ENCODE measurements at regions not wholly inside any gene's neighbourhood (a gene's known extent, or its start where the extent isn't known, plus 50 kb on each side); places are given as distances from the start of the nearest gene placed in this dataset.
"Not testable (repeated sequence)": the region's sequence is repeated elsewhere in the genome, so short reads cannot be mapped to it uniquely, and the experiment has no call there.

GRCh38 chr15:30030345-30030744 lies 52.4 kb upstream of the GOLGA8J start:
- DNase-seq: no peak

DNA sequence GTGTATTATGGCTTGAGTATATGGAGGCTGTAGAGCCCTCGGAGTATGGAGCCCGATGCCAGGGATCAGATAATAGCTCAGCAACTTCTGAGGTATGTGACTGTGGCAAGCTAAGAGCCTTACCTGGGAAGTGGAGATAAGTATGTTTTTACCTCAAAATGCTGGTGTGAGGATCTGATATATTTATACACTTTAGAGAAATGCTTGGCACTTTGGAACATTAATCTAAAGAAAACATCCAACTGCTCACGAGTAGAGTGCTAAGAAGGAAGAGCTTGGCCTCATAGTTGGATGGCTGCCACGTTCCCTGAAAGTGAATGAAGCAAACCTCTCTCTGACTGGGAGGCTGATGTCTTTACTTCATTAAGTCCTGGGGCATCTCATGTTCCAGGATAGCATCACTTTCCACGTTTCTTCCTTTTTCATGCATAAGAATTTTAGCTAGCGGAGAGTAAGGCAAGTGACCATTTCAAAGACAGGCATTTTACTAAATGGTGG lies 58.9 kb upstream of the GOLGA8J start:
- DNase-seq: no peak

DNA sequence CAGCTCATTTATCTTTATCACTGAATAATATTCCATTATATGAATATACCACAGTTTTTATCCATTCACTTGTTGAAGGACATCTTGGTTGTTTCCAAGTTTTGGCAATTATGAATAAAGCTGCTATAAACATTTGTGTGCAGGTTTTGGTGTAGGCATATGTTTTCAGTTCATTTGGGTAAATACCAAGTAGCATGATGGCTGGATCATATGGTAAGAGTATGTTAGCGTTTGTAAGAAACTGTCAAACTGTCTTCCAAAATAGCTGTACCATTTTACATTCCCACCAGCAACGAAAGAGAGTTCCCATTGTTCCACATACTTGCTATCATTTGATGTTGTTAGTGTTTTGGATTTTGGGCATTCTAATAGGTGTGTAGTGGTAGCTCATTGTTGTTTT lies 72.0 kb upstream of the GOLGA8J start:
- DNase-seq: no peak

DNA sequence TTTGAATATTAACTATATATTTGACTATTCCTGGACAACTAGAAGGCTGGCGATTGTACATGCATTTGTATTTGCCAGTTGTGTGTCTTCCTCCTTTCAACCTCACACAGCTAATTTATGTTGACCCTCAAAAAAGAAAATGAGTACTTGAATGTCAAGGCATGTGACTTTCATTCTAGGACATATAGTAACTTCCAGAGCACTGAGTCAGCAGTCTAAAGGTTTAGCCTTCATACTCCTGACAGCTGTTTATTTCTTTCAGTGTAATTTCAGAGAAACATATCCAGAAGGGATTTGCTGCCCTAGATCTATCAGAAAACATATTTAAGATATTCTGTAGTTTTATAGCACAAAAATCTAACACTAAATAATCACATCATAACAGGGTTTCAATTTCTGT lies 74.6 kb upstream of the GOLGA8J start:
- DNase-seq: no peak

DNA sequence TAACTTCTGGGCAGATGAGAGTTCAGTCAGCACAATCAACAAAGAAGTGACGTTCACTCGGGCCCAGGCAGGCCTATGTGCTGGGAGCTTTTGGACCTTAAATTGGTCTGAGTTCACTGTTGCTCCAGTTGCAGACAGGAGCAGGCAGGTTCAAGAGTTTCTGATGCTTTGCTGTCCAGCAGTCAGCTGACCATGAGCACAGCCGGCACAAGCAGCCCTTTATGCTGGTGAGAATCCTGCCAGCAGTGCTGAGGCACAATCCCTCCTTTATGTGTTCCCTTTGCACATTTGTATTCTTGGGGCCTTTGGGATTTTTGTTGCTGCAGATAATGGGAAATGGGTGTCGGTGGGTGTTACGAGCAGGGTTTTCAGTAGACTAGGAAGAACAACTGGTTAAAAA lies 81.2 kb upstream of the GOLGA8J start:
- no peak for DNase-seq

- no peak for DNase-seq
These were observed 84.7 kb upstream of the GOLGA8J start for GRCh38 chr15:29998033-29998432.

DNA sequence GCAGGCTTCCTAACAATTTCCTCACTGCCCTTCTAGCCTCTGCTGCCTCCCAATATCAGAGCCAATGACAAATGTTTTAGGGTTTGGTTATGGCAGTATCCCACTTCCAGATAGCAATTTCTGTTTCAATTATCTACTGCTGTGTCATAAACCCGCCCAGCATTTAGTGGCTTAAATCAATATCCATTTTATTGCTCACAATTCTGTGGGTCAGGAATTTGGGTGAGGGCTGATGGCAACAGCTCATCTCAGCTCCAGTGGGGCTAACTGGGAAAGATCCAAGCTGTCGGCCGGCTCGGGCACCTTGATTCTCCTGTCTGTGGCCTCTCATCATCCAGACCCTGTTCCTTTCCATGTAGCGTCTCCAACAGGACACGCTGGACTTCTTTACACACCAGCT lies 85.3 kb upstream of the GOLGA8J start:
- DNase-seq: no peak

- no peak for DNase-seq
These were observed 88.5 kb upstream of the GOLGA8J start for GRCh38 chr15:29994284-29994683.

- DNase-seq: no peak
These were observed 91.8 kb upstream of the GOLGA8J start for GRCh38 chr15:29990954-29991353.

DNA sequence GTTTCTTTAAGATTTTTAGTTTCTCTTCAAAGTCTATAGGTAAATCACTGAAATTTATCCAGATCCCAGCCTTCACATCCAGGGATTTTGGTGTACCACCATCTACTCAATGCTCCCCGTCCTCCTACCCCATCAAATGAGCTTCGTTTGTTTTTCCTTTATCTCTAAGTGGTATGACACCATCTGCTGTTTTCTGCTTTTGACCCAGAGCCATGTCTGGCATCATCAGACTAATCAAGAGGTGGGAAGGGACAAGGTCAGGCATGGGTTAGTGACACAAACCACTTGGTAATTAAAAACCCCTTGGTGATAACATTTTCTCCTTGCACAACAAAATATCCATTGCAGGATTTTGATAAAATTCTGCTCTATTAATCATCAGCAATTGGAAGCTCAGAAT lies 92.7 kb upstream of the GOLGA8J start:
- no peak for DNase-seq

DNA sequence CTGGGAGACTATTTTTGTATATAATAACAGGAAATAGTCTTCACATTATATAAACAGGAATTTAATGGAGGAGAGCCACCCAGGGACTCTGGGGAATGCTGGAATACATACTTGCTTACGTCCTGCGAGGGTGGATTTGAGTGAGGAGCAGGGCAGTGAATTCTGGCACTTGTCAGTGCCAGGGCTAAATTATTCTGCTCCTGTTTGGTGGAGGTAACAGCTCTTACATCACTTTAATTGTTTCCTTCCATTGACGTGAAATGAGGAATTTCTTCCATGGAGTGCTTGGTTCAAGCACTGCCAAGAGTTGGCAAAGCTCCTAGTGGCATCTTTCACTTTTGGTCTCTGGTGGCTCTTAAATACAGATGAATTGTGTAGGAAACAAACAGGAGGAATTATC lies 94.1 kb upstream of the GOLGA8J start:
- DNase-seq: no peak

DNA sequence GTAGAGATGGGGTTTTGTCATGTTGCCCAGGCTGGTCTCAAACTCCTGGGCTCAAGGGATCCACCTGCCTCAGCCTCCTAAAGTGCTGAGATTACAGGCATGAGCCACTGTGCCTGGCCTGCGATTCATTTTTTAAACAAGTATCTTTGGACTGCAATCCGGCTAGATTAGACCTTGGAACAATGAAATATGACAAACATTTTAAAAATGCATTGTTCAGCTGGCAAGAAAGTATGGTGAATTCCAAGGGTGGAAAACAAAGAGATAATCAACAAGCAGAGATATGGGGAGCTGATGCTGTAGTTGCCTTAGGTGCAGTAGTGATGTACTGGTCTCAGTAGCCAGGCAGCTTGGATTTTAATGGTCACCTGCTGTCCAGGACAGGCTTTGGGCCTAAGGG lies 95.8 kb upstream of the GOLGA8J start:
- no peak for DNase-seq

DNA sequence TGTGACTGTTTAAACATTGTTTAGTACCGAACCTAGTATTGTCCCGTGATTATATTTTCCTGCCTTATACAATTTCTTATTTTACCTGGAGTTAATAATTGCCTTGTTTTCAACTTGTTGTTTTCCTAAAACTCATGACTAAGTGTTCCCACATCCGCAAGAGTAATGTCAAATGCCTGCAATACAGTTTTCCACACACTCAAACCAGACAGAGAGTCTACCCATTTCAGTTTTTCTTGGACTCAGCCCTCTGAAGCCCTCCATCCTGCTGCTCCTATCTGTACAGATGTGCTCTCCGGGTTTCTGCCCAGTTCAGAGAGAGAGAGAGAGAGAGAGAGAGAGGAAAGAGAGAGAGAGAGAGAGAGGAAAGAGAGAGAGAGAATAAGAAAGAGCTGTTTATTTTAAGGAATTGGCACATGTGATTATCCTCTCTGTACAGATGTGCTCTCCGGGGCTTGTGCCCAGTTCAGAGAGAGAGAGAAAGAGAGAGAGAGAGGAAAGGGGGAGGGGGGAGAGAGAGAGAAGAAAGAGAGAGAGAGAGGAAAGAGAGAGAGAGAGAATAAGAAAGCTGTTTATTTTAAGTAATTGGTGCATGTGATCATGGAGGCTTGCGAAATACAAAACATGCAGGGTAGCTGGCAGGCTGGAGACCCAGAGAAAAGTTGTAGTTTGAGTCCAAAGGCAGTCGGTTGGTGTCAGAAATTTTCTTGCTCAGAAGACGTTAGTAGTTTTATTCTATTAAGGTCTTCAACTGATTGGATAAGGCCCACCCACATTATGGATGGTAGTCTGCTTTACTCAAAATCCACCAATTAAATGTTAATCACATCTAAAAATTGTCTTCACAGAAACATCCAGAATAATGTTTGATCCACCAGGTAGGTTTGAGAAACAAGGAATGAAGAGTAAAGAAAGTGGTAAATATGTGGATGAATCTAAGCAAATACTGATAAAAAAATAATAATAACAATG lies 104.1 kb upstream of the GOLGA8J start:
- DNase-seq: no peak

GRCh38 chr15:29974056-29974455 lies 108.7 kb upstream of the GOLGA8J start:
- DNase-seq: not testable (repeated sequence)

- DNase-seq: no peak
These were observed 110.7 kb upstream of the GOLGA8J start for GRCh38 chr15:29972051-29972450.

GRCh38 chr15:29970402-29970695 lies 112.4 kb upstream of the GOLGA8J start:
- no peak for DNase-seq

DNA sequence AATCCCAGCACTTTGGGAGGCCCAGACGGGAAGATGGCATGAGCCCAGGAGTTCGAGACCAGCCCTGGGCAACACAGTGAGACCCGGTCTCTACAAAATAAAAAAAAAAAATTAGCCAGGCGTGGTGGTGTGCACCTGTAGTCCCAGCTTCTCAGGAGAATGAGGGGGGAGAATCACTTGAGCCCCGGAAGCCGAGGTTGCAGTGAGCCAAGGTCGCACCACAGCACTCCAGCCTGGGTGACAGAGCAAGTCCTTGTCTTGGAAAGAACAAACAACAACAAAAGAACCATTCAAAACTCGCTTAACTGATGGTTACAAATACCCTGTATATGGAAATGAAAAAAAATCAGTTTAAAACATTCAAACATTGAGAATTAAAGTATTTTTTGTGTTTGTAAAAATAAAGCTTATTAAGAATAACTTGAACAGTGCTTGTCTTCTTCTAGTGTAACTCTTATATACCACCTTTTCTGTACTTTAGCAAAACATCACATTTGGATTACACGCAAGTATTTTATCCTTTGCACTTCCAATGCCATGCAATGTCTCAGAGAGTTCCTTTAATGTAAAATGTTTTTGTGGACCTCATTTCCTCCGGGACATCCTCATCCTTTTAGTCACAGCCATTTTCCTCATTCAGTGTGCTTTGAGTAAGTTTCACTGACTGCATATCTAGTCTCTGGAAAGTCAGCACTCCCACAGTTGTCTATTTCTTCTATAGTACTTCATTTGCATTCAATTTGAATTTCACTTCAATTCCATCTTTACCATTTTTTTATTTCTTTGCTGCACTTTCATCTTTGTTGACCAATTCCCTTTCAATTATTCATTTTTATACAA lies 113.0 kb upstream of the GOLGA8J start:
- no peak for DNase-seq

DNA sequence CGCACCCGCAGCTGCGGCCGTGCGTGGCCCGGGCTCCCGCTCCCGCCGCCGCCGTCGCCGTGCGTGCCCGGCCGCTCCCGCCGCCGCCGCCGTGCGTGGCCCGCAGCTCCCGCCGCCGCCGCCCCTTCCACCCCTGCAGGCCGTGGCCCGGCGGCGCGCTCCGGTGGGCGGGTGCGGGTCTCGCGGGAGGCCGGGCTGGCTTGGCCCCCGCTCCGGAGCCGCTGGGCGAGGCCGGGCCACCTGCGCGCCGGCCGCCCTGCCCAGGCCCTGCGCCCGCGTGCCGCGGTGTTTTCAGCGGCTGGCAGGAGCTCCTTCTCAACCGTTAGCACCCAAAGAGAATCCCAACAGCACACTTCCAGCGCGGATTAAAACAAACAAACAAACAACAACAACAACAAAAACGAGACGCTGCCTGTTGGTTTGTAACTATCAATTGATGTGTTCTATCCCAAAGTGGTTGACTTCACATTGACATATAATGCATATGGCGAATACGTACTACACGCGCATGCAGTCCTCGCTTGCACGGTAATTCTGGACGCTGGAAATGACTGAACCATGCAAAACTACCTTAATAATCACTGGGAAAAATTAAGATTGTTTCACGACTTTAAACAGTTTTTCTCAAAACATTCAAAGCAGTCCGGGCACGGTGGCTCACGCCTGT lies 113.7 kb upstream of the GOLGA8J start:
- no peak for DNase-seq

- no peak for DNase-seq
These were observed 114.5 kb upstream of the GOLGA8J start for GRCh38 chr15:29968099-29968894.

DNA sequence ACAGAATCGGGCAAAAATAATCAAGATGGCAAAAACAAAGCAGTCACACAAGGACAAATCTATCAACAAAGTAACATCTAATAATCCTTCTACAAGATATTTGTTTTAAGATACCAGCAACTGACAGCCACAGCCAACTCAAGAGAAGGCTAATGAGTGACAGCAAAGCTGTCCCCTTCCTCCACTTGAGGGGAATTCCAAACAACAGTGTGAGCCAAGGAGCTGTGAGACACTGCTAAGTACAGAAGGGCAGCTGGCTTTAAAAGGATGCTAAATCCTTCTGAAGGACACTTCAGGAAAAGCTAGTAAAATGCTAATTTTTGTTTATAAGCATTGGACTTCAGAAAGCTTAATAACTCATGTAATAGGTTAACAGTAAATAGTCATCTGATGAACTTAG lies 120.3 kb upstream of the GOLGA8J start:
- no peak for DNase-seq

DNA sequence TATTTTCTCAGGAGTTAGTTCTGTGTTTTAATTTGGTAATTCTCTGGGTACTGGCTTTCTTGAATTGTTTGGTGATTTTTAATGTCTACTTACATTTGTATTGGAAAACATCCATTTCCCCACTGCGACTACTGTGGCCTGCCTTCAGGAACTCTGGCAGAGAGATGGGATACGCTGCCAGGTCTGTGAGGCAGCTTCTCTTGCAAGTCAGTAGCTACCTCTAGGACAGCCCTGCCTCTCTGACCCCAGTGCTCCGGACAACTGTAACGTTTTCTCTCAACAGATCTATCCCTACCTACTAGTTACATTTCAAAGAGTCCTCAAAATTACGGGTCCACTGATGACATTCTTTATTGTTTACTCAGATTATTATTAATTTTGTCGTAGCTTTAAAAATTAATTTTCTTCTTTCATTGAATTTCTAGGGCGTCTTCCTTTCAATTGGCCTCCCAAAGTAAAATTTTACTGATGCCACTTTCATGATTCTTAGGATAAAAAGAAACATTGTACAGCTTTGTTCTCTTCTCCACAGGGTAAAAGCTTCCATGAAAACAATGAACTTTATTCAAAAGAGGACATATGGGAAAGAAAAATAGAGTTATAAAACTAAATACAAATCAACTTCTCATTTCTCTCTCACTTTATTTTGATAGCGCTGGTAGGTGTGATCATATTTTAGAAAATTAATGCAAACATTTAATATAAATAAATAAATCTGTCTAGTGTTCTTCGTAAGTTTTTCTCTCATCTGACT lies 123.2 kb upstream of the GOLGA8J start:
- DNase-seq: no peak

GRCh38 chr15:29952225-29952624 lies 130.0 kb upstream of the TJP1 start:
- no peak for DNase-seq

Data from 8988T (cell line).